NCI-H1092 treated with DMSO at 0.1 percent for 48 hours (cell line): ENCODE measurements at regions not wholly inside any gene's neighbourhood (a gene's known extent, or its start where the extent isn't known, plus 50 kb on each side); places are given as distances from the start of the nearest gene placed in this dataset.
"Not testable (repeated sequence)": the region's sequence is repeated elsewhere in the genome, so short reads cannot be mapped to it uniquely, and the experiment has no call there.

Experiments used
- DNase-seq: peaks from one replicate; lab custom pipeline; 2025; lab: John Stamatoyannopoulos, UW

- DNase-seq, result peak; percentile 79
Observed at GRCh38 chr9:90226839-90227338, 415.7 kb downstream of the DIRAS2 start.

DNA sequence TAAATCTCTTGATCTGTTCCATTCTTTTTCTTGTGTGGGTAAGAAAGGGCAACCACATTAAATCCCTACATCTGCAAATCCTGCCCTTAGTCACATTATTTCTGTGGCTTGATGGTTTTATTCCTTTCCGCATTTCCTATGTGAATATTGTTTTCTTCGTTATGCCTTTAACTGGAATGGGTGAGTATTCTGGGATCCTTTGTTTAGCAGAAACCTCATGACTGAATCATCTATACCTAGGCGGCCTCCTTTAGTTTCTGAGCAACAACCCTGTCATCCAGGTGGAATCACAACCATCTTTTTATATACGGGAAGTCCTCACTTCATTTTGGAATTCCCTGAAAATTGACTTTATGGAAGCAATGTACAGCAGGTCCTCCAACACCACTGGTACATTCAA, 409.5 kb downstream of the DIRAS2 start:
- not testable (repeated sequence) for DNase-seq

- DNase-seq, result no peak
Observed at GRCh38 chr9:90240541-90240940, 402.1 kb downstream of the DIRAS2 start.

GRCh38 chr9:90245661-90246060, 397.0 kb downstream of the DIRAS2 start:
- DNase-seq, result no peak

DNA sequence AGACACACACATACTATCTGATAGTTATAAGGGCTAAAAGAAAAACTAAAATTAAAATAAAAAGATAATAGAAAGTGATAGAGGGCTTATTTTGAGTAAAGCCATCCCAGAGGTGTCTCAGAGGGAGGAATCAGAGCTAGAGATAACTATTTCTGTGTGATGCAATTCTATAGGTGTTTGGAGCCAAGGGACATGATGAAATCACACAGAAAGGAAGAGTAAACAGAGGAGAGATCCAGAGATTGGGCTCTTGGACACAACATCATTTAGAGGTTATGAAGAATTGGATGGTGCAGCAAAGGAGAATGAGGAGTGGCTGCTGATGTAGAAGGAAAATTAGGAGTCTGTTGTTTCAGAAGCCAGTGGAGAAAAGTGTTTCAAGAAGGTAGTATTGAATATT, 393.5 kb downstream of the DIRAS2 start:
- no peak for DNase-seq

DNA sequence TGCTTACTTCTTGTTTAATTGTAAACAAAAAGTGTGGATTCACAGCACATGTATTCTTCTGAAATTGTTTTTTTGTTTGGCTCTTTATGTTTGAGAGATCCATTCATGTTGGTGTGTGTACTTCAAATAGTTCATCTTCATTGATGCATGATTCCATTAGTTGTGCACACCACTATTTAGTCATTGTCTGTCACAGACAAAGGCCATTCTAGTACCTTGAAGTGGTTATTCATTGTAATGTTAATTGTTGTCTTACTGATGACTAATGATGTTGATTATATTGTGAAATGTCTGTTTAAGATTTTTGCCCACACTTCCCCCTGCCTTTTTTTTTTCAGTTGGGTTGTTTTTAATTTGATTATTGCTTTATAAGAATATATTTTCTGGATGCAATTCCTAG, 391.3 kb downstream of the DIRAS2 start:
- DNase-seq, result no peak

GRCh38 chr9:90256345-90256744, 386.3 kb downstream of the DIRAS2 start:
- DNase-seq, result no peak

GRCh38 chr9:90259311-90260246, 383.0 kb downstream of the DIRAS2 start:
- DNase-seq, result no peak

DNA sequence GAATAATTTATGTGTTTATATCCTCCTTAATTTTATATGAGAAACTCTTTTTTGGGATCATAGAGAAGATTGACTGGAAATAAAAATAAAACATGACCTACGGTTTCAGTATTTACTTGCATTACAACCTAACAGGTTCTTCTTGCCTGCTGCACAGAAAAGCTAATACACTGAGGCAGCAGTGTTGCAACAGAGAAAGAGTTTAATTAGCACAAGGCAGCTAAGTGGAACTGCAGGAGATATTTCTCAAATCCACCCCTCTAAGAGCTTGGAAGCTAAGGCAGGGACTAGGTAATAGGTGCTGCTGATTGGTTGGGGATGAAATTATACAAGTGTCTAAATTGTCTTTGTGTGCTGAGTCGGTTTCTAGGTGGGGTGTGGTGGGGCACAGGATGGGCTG, 380.9 kb downstream of the DIRAS2 start:
- no peak for DNase-seq

DNA sequence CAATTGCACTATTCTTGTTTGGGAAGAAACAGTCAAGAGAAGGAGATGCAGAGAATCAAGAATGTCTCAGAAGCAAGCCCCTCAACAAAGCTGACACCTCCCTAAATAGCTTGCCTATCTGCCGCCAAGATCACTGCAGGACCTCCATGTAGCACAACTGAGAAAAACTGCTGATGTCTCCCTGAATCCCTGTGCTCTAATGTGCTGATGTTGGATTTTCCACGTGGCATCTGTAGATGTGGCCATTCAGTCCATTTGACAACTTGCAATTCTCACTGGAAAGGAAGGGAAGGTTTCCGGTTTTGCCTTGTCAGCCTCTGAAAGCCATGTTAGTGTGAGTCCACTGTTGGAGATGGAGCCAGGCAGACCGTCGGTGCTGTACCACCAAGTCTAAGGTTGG, 374.0 kb downstream of the DIRAS2 start:
- DNase-seq, result no peak

DNA sequence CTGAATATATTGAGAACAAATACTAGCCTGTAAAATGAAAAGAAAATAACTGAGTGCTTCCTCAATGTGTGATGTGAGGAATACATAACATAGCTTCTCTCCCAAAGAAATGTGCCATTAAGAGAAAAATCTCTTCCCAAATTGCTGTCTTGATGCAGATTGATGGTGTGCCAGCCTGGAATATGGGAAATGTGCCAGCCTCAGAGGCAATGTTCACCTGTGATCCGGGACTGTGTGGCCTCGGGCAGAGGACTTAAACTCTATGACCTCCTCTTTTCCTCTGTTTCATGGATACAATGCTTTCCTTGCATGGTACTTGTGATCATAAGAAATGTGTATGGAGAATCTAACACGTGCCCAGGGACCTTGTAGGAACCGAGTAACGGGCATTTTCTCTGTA, 370.9 kb downstream of the DIRAS2 start:
- no peak for DNase-seq

DNA sequence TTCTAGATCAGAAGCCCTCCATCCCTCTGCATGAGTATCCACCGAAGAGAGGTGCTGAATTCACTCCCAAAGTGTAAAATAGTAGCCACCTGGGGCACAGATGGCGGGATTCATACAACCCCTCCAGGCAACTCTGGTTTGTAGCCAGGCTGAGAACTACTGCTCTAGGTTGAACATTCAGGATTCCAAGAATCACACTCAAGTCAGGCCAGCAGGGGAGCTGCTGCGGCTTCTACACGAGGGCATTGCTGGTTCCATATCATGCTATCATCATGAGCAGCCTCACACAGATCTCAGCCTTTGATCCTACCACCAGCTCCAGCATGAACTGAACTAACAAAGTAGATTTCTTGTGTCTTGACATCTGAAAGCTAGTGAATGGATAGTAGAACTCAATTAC, 367.9 kb downstream of the DIRAS2 start:
- DNase-seq, result no peak

GRCh38 chr9:90285946-90286345, 356.7 kb downstream of the DIRAS2 start:
- no peak for DNase-seq

- no peak for DNase-seq
Observed at GRCh38 chr9:90287567-90288274, 354.9 kb downstream of the DIRAS2 start.

DNA sequence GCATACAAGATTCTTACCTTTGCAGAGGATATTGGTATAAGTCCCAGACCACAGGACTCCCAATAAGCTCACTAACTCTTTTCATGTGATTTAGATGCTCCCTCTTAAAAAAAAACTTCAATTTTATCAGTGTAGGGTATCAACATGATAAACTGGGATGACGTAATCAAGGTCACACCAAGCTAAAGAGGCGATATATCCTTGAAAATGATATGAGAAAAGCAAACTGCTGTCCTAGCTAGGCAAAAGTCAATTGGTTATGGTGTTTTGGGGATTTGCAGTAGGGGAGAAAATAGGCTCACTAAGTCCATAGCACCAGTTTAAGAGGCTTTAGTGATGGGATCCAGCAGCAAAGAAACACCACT, 354.4 kb downstream of the DIRAS2 start:
- no peak for DNase-seq

GRCh38 chr9:90290716-90291485, 351.7 kb downstream of the DIRAS2 start:
- no peak for DNase-seq

DNA sequence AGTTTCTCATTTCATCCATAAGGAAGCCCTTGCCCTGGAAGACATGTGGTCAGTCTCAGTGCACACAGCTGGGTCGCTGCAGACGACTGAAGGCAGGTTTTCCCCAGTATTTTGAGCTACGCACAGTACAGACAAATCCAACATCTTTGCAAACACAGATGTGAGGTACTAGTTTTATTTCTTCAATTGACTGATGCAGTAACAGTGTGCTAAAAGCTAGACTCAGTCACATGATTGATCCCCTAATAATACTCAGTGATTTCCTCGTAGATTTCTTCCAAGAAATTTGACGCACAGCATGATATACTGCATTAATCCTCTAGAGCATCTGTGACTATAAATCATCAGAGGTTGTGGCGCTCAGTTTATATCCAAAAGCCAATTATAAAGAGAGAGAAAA, 346.1 kb downstream of the DIRAS2 start:
- DNase-seq, result no peak

DNA sequence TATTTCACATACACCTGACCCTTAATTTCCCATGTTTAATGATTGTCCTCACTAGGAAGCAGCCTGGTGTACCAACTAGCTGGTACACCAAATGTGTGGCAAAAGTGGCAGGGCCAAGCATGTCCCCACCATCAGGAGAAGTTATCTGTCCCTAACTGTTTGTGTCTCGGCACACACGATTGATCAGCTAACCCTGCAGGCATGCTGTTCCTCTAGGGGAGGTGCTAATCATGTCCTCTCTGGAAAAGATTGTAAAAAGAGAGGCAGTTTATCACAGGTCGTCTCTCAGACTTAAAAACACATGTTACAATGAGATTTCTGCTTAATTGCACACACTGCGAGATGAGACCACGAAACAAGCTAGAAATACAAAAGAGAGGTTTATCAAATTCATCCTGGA, 342.7 kb downstream of the DIRAS2 start:
- DNase-seq, result no peak

DNA sequence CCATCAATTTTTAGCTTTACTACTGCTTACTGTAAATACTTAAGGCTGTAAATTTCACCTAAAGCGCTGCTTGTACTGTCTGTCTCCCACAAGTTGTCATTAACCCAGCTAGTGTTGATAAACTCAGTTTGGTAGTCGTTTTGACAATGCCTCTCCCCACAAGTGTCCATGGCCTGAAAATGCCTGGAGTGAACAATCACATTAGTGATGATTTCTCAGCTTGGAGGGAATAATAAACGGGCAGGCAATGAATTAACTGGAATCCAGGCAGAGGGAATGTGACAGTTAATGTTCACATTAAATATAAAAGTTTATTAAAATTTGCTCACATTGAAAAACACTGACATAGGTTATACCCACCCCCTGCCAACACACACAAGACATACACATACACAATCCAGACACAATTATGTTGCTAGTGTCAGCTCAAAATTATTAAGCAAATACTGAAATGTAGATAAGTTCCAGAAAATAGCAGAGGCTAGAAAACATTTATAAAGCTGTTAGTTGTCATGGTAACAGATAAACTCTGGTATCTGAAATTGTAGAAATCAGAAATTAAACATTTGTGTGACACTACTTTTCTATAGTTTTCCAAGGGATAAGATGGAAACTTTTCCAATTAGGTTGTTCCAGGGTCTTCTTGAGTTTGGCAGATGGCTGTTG, 341.9 kb downstream of the DIRAS2 start:
- no peak for DNase-seq

GRCh38 chr9:90301277-90301653, 341.4 kb downstream of the DIRAS2 start:
- DNase-seq, result no peak

GRCh38 chr9:90303655-90304054, 339.0 kb downstream of the DIRAS2 start:
- no peak for DNase-seq

DNA sequence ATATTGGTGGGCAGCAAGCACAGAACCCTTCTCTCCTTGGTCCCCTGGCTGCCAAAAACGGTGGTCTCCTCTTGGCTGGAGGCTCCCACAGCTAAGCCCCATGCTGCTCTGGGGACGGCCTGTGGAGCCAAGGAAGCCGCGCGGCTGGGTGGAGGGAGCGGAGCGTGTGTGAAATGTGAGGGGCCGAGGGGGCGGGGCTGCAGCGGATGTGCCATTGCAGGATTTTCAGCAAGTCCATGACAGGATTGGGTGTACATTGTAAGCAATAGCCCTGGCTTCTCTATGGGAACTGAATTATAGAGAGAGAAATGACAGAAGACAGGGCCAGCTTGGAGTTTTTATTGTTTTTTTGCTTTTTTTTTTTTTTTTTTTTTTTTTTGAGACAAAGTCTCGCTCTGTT, 336.5 kb downstream of the DIRAS2 start:
- no peak for DNase-seq
